HPDE6-E6E7 (cell line): ENCODE measurements at regions not wholly inside any gene's neighbourhood (a gene's known extent, or its start where the extent isn't known, plus 50 kb on each side); places are given as distances from the start of the nearest gene placed in this dataset.

Source experiments
- DNase-seq: peaks from one replicate; pipeline ENCODE4 v3.0.0; 2011; ENCODE audit warnings: missing footprints; ENCODE audit errors: extremely low spot score

- no peak for DNase-seq
Observed at GRCh38 chr7:25884265-25884828, 267.7 kb upstream of the NFE2L3 start.

- DNase-seq: no peak
Observed at GRCh38 chr7:25885057-25885576, 266.9 kb upstream of the NFE2L3 start.

- DNase-seq: no peak
Observed at GRCh38 chr7:25886387-25887240, 265.4 kb upstream of the NFE2L3 start.

GRCh38 chr7:25887266-25887665, 264.7 kb upstream of the NFE2L3 start:
- DNase-seq: no peak

GRCh38 chr7:25887795-25888559, 264.0 kb upstream of the NFE2L3 start:
- no peak for DNase-seq

- no peak for DNase-seq
Observed at GRCh38 chr7:25889765-25890164, 262.2 kb upstream of the NFE2L3 start.

- DNase-seq: no peak
Observed at GRCh38 chr7:25891591-25891990, 260.4 kb upstream of the NFE2L3 start.

GRCh38 chr7:25893436-25893835, 258.6 kb upstream of the NFE2L3 start:
- no peak for DNase-seq

- peak; percentile 63 for DNase-seq
Observed at GRCh38 chr7:25894002-25894901, 257.7 kb upstream of the NFE2L3 start.

- DNase-seq: peak; percentile 27
Observed at GRCh38 chr7:25894902-25895791, 256.9 kb upstream of the NFE2L3 start.

GRCh38 chr7:25895792-25896171, 256.2 kb upstream of the NFE2L3 start:
- no peak for DNase-seq

GRCh38 chr7:25897261-25897782, 254.7 kb upstream of the NFE2L3 start:
- no peak for DNase-seq

- DNase-seq: no peak
Observed at GRCh38 chr7:25900245-25900644, 251.8 kb upstream of the NFE2L3 start.

GRCh38 chr7:25900877-25901276, 251.1 kb upstream of the NFE2L3 start:
- no peak for DNase-seq

- DNase-seq: no peak
Observed at GRCh38 chr7:25901658-25902057, 250.3 kb upstream of the NFE2L3 start.

- no peak for DNase-seq
Observed at GRCh38 chr7:25906003-25906402, 246.0 kb upstream of the NFE2L3 start.

- no peak for DNase-seq
Observed at GRCh38 chr7:25906760-25907159, 245.2 kb upstream of the NFE2L3 start.

GRCh38 chr7:25907214-25907613, 244.8 kb upstream of the NFE2L3 start:
- no peak for DNase-seq

- no peak for DNase-seq
Observed at GRCh38 chr7:25907731-25908130, 244.3 kb upstream of the NFE2L3 start.
